ENCODE measurements at regions not wholly inside any gene's neighbourhood (a gene's known extent, or its start where the extent isn't known, plus 50 kb on each side); places are given as distances from the start of the nearest gene placed in this dataset.

- no peak for DNase-seq (ENCODE audit: low spot score)
- no peaks in the 10 kb centered on the region for H3K79me2 ChIP-seq (ENCODE audit: insufficient read depth, low read depth, low read length)
- H3K9me2 ChIP-seq (ENCODE audit: insufficient read depth, low read length) = no peaks in the 10 kb centered on the region
- H3K9me3 ChIP-seq (ENCODE audit: low read length) = no peaks in the 10 kb centered on the region
- H3K36me3 ChIP-seq (ENCODE audit: insufficient read depth, low read length) = no peaks in the 10 kb centered on the region
- no peak overlapping the region for H3K4me3 ChIP-seq (ENCODE audit: low read depth, low read length, poor library complexity, severe bottlenecking)
- ChIA-PET CTCF (ENCODE audit: unreplicated experiment) (no interaction called here), POLR2A (interaction anchor here (0.8 to 1.5 kb wide), 6 partner anchors 9 to 200 kb away, joined by 3 to 8 read pairs (median 3); no protein-coding TSS in a partner anchor)
- peaks cover 73% of the 10 kb centered on the region for H3K4me1 ChIP-seq (ENCODE audit: insufficient read depth, low read length, poor library complexity, severe bottlenecking)
- no TSS peak for BruUV-seq (replicated peaks)
- no peaks in the 10 kb centered on the region for H4K20me1 ChIP-seq (ENCODE audit: insufficient read depth, low read length)
- H3K4me2 ChIP-seq (ENCODE audit: low read length) = no peak overlapping the region
- TF ChIP-seq EZH2phosphoT487 (IDR thresholded peaks at IDR 0.05; ENCODE audit: borderline replicate concordance, low read depth, low read length) = no peak
- TF ChIP-seq CTCF (conservative IDR thresholded peaks at IDR 0.05; ENCODE audit: low read length) = no peak
- intact Hi-C loops (cut with micrococcal nuclease; ENCODE audit: unreplicated experiment) = loop anchor here (5.0 kb wide), 2 partner anchors 87 to 202 kb away; no protein-coding TSS in a partner anchor
- H3K27ac ChIP-seq (ENCODE audit: low read depth, low read length, poor library complexity, severe bottlenecking) = no peak overlapping the region
- peak overlapping the region; percentile 80; the same call in 1 of the 2 replicates for H2AFZ ChIP-seq (ENCODE audit: low read length)
Measured at GRCh38 chr6:105789935-105790334, 296.2 kb upstream of the PRDM1 start.

- Histone ChIP-seq H4K20me1 (ENCODE audit: insufficient read depth, low read length) (no peaks in the 10 kb centered on the region), H3K36me3 (ENCODE audit: insufficient read depth, low read length) (no peaks in the 10 kb centered on the region), H3K4me2 (ENCODE audit: low read length) (no peak overlapping the region), H3K27ac (ENCODE audit: low read depth, low read length, poor library complexity, severe bottlenecking) (no peak overlapping the region), H2AFZ (ENCODE audit: low read length) (peak overlapping the region; percentile 5; the same call in 1 of the 2 replicates), H3K79me2 (ENCODE audit: insufficient read depth, low read depth, low read length) (no peaks in the 10 kb centered on the region), H3K4me1 (ENCODE audit: insufficient read depth, low read length, poor library complexity, severe bottlenecking) (peaks cover 58% of the 10 kb centered on the region), H3K4me3 (ENCODE audit: low read depth, low read length, poor library complexity, severe bottlenecking) (no peak overlapping the region), H3K9me2 (ENCODE audit: insufficient read depth, low read length) (no peaks in the 10 kb centered on the region), H3K9me3 (ENCODE audit: low read length) (no peaks in the 10 kb centered on the region)
- intact Hi-C loops (cut with micrococcal nuclease; ENCODE audit: unreplicated experiment) = no loop called here
- ChIA-PET POLR2A (interaction anchor here (0.8 kb wide), 1 partner anchor 494 kb away, joined by 3 read pairs; no protein-coding TSS in a partner anchor), CTCF (ENCODE audit: unreplicated experiment) (no interaction called here)
- TF ChIP-seq EZH2phosphoT487 (IDR thresholded peaks at IDR 0.05; ENCODE audit: borderline replicate concordance, low read depth, low read length) = no peak
- no peak for TF ChIP-seq CTCF (conservative IDR thresholded peaks at IDR 0.05; ENCODE audit: low read length)
- no peak for DNase-seq (ENCODE audit: low spot score)
- no TSS peak for BruUV-seq (replicated peaks)
Measured at GRCh38 chr6:105787747-105788146, 298.4 kb upstream of the PRDM1 start.

- POLR2A ChIA-PET = interaction anchor here (0.5 kb wide), 1 partner anchor 12 kb away, joined by 3 read pairs; no protein-coding TSS in a partner anchor
- TF ChIP-seq EZH2phosphoT487 (IDR thresholded peaks at IDR 0.05; ENCODE audit: borderline replicate concordance, low read depth, low read length) (no peak), CTCF (conservative IDR thresholded peaks at IDR 0.05; ENCODE audit: low read length) (no peak)
Measured at GRCh38 chr6:105786890-105787655, 299.1 kb upstream of the PRDM1 start.

More at GRCh38 chr6:105786890-105787655, 299.1 kb upstream of the PRDM1 start:
- no peaks in the 10 kb centered on the region for H4K20me1 ChIP-seq (ENCODE audit: insufficient read depth, low read length)
- no peaks in the 10 kb centered on the region for H3K36me3 ChIP-seq (ENCODE audit: insufficient read depth, low read length)
- intact Hi-C loops (cut with micrococcal nuclease; ENCODE audit: unreplicated experiment) = no loop called here
- CTCF ChIA-PET (ENCODE audit: unreplicated experiment) = no interaction called here
- H3K9me2 ChIP-seq (ENCODE audit: insufficient read depth, low read length) = no peaks in the 10 kb centered on the region
- no peak for DNase-seq (ENCODE audit: low spot score)
- H3K4me1 ChIP-seq (ENCODE audit: insufficient read depth, low read length, poor library complexity, severe bottlenecking) = peaks cover 56% of the 10 kb centered on the region
- no peak overlapping the region for H3K27ac ChIP-seq (ENCODE audit: low read depth, low read length, poor library complexity, severe bottlenecking)
- H3K79me2 ChIP-seq (ENCODE audit: insufficient read depth, low read depth, low read length) = no peaks in the 10 kb centered on the region
- no peak overlapping the region for H3K4me2 ChIP-seq (ENCODE audit: low read length)
- H3K4me3 ChIP-seq (ENCODE audit: low read depth, low read length, poor library complexity, severe bottlenecking) = no peak overlapping the region
- no peak overlapping the region; the same call in 1 of the 2 replicates for H2AFZ ChIP-seq (ENCODE audit: low read length)
- no TSS peak for BruUV-seq (replicated peaks)
- H3K9me3 ChIP-seq (ENCODE audit: low read length) = no peaks in the 10 kb centered on the region

Measured in OCI-LY7 (cell line).